ENCODE measurements at regions not wholly inside any gene's neighbourhood (a gene's known extent, or its start where the extent isn't known, plus 50 kb on each side); places are given as distances from the start of the nearest gene placed in this dataset.

GRCh38 chr2:235286622-235287374 lies 207.0 kb upstream of the AGAP1 start:
- no peak overlapping the region for H4K5ac ChIP-seq (ENCODE audit: insufficient read length, low read depth, low read length)
- H2BK20ac ChIP-seq (ENCODE audit: low read length), result no peak overlapping the region
- H2BK120ac ChIP-seq (replicated peaks; ENCODE audit: low read depth, low read length), result no peak overlapping the region
- no peaks in the 10 kb centered on the region for H3K79me2 ChIP-seq (ENCODE audit: control insufficient read depth in 1 of 2, insufficient read depth in 2 of 2, low read length in 2 of 2)
- H2AFZ ChIP-seq (ENCODE audit: low read length), result no peak overlapping the region; the same call in 1 of the 2 replicates
- no peaks in the 10 kb centered on the region for H3K79me1 ChIP-seq (ENCODE audit: low read depth, low read length)
- H2BK5ac ChIP-seq (ENCODE audit: low read depth, low read length), result no peak overlapping the region
- FAIRE-seq (no peak), DNase-seq (ENCODE audit: low read depth in 1 of 2, low spot score in 2 of 2) (no peak)
- H3K9me3 ChIP-seq (ENCODE audit: insufficient read depth in 2 of 2, low read depth in 1 of 2, low read length in 1 of 2), result no peaks in the 10 kb centered on the region
- no peak overlapping the region for H3K4me3 ChIP-seq (ENCODE audit: extremely low read depth in 1 of 4, insufficient read depth in 2 of 4, low read depth in 3 of 4, low read length in 4 of 4)
- H3K4me2 ChIP-seq (ENCODE audit: insufficient read depth in 1 of 2, low read depth in 2 of 2, low read length in 2 of 2), result no peak overlapping the region
- WGBS, 2 experiments (ENCODE audit: extremely low coverage in 1 of 2, insufficient coverage in 1 of 2, insufficient read length in 1 of 2, insufficient replicate concordance in 2 of 2, low coverage in 1 of 2, low lambda C conversion rate in 2 of 2, missing lambda C conversion rate in 1 of 2), result 84% methylated on average over 3 of the region's 3 CpGs; no CpG with 5 or more reads in 1 of the 2 experiments
- no peaks in the 10 kb centered on the region for H3K23me2 ChIP-seq (ENCODE audit: low read depth, low read length)
- no peak overlapping the region for H3K56ac ChIP-seq (replicated peaks; ENCODE audit: insufficient read length, low read depth, low read length)
- H3K9ac ChIP-seq (replicated peaks in 1 of 4; ENCODE audit: extremely low read depth in 1 of 4, low read depth in 3 of 4, low read length in 3 of 4), result no peak overlapping the region
- no peaks in the 10 kb centered on the region for H4K20me1 ChIP-seq (replicated peaks in 1 of 2; ENCODE audit: control insufficient read depth in 1 of 2, insufficient read depth in 2 of 2, low read length in 2 of 2)
- no peak overlapping the region for H3K14ac ChIP-seq (ENCODE audit: insufficient read length)
- ChIA-PET CTCF (ENCODE audit: partially characterized antibody) (no interaction called here), POLR2A (ENCODE audit: partially characterized antibody) (interaction anchor here (0.9 kb wide), 1 partner anchor 12 kb away, joined by 3 read pairs; no protein-coding TSS in a partner anchor)
- H3K36me3 ChIP-seq (ENCODE audit: control insufficient read depth in 2 of 4, insufficient read depth in 4 of 4, low read length in 3 of 4), result no peaks in the 10 kb centered on the region
- no peaks in the 10 kb centered on the region for H3K27me3 ChIP-seq (replicated peaks in 1 of 4; ENCODE audit: control insufficient read depth in 3 of 4, extremely low read depth in 1 of 4, insufficient read depth in 3 of 4, low read length in 3 of 4)
- no peak overlapping the region for H3K23ac ChIP-seq (ENCODE audit: insufficient read length)
- H3K4me1 ChIP-seq (replicated peaks in 1 of 4; ENCODE audit: control insufficient read depth in 3 of 4, insufficient read depth in 4 of 4, low read length in 3 of 4), result no peaks in the 10 kb centered on the region
- H3K4ac ChIP-seq (replicated peaks; ENCODE audit: insufficient read length, low read depth, low read length), result no peak overlapping the region
- no peak overlapping the region for H4K8ac ChIP-seq (ENCODE audit: extremely low read depth, insufficient read depth, low read length)
- H2AK5ac ChIP-seq (ENCODE audit: low read depth, low read length), result no peak overlapping the region
- H3K18ac ChIP-seq (ENCODE audit: extremely low read depth, low read length), result no peak overlapping the region
- H2BK12ac ChIP-seq (ENCODE audit: low read depth, low read length), result no peak overlapping the region
- no peak overlapping the region for H4K91ac ChIP-seq (replicated peaks; ENCODE audit: insufficient read length, low read length)
- H3K27ac ChIP-seq (ENCODE audit: low read depth, low read length), result no peak overlapping the region
- H2BK15ac ChIP-seq (ENCODE audit: low read length), result no peak overlapping the region
- no peak for TF ChIP-seq FOSL1 (IDR thresholded peaks at IDR 0.05; ENCODE audit: insufficient read depth, low read depth, low read length)
- no peak for TF ChIP-seq ASH2L (IDR thresholded peaks at IDR 0.05; ENCODE audit: low read length)
- TF ChIP-seq YY1 (IDR thresholded peaks at IDR 0.05; ENCODE audit: low read depth, low read length), result no peak
- no peak for TF ChIP-seq NRF1 (IDR thresholded peaks at IDR 0.05; ENCODE audit: low read depth, low read length)
- no peak for TF ChIP-seq MAFK (IDR thresholded peaks at IDR 0.05; ENCODE audit: low read depth, low read length)
- no peak for TF ChIP-seq CTCF (IDR thresholded peaks at IDR 0.05; ENCODE audit: control extremely low read depth in 1 of 3, insufficient read depth in 1 of 3, low read depth in 1 of 3, low read length in 3 of 3)
- TF ChIP-seq E2F6 (IDR thresholded peaks at IDR 0.05), result no peak
- TF ChIP-seq EZH2 (IDR thresholded peaks at IDR 0.05; ENCODE audit: low read depth, low read length, severe bottlenecking), result no peak
- TF ChIP-seq TCF12 (IDR thresholded peaks at IDR 0.05; ENCODE audit: low read depth, low read length), result no peak
- TF ChIP-seq BCL11A (IDR thresholded peaks at IDR 0.05; ENCODE audit: low read depth in 2 of 2, low read length in 2 of 2), result no peak
- TF ChIP-seq BRCA1 (IDR thresholded peaks at IDR 0.05; ENCODE audit: low read depth, low read length), result no peak
